WTC11 (cell line): ENCODE measurements at regions not wholly inside any gene's neighbourhood (a gene's known extent, or its start where the extent isn't known, plus 50 kb on each side); places are given as distances from the start of the nearest gene placed in this dataset.

Source experiments
- CTCF ChIP-seq: fragments of 200-600 bp; IDR thresholded peaks from 2 replicates; pipeline ENCODE4 v1.8.0; 2022; ENCODE audit warnings: antibody characterized with exemption
- NR2C2 ChIP-seq: sonication (generic); formaldehyde crosslinking; IDR thresholded peaks from 2 replicates; pipeline ENCODE4 v1.8.0; 2022; ENCODE audit warnings: mild to moderate bottlenecking, missing genetic modification reagents
- ZBTB21 ChIP-seq: sonication (generic); formaldehyde crosslinking; IDR thresholded peaks from 2 replicates; pipeline ENCODE4 v1.8.1; 2023; ENCODE audit warnings: mild to moderate bottlenecking, missing genetic modification reagents, borderline replicate concordance

GRCh38 chr5:133799571-133800237 lies 168.7 kb downstream of the C5orf15 start:
- TF ChIP-seq CTCF (no peak), ZBTB21 (CRISPR knock-in tag) (no peak), NR2C2 (CRISPR knock-in tag) (no peak)
